IMR-90 (cell line): ENCODE measurements at regions not wholly inside any gene's neighbourhood (a gene's known extent, or its start where the extent isn't known, plus 50 kb on each side); places are given as distances from the start of the nearest gene placed in this dataset.

ENCODE experiments used
- ATAC-seq: fragments of 200-7000 bp; cut with Tn5 transposase; 2 replicates; pipeline ENCODE4 v1.9.1; 2020; ENCODE audit warnings: low read depth, mild to moderate bottlenecking, moderate library complexity
- BruUV-seq: library from RNA; stranded (reverse); fragments of 400-500 nt; replicated peaks from 2 replicates; lab custom pipeline; 2021; lab: Mats Ljungman, UMichigan
- CTCF ChIA-PET: fragments of 300-600 bp; formaldehyde crosslinking; extraction: SDS; loops from one replicate; lab custom pipeline; 2021; ENCODE audit warnings: antibody characterized with exemption; lab: Yijun Ruan, JAX
- POLR2A ChIA-PET: fragments of 300-600 bp; sonication (Branson Sonifier 250); formaldehyde crosslinking; loops from one replicate; lab custom pipeline; 2022; ENCODE audit warnings: antibody characterized with exemption; ENCODE audit not compliant: unreplicated experiment; lab: Charles Lee
- DNase-seq: peaks from one replicate; pipeline ENCODE4 v3.0.0; 2013
- H2AFZ ChIP-seq: replicated peaks from 2 replicates; pipeline ENCODE3; 2013; ENCODE audit warnings: low read length, mild to moderate bottlenecking; ENCODE audit not compliant: poor library complexity
- H2AK5ac ChIP-seq: 2 replicates; pipeline ENCODE4 v1.6.1; 2013; ENCODE audit warnings: low read depth, low read length, inconsistent platforms
- H2AK9ac ChIP-seq: replicated peaks from 2 replicates; pipeline ENCODE3; 2013; ENCODE audit warnings: mild to moderate bottlenecking, low read depth, low read length, moderate library complexity; ENCODE audit not compliant: poor library complexity
- H2BK120ac ChIP-seq: 2 replicates; pipeline ENCODE4 v1.6.1; 2013; ENCODE audit warnings: low read depth, low read length, inconsistent platforms
- H2BK15ac ChIP-seq: 3 replicates; pipeline ENCODE4 v1.6.1; 2013; ENCODE audit warnings: low read depth, low read length, inconsistent platforms
- H2BK20ac ChIP-seq: 2 replicates; pipeline ENCODE4 v1.6.1; 2013; ENCODE audit warnings: low read depth, mild to moderate bottlenecking, inconsistent platforms, low read length, moderate library complexity
- H2BK5ac ChIP-seq: 2 replicates; pipeline ENCODE4 v1.6.1; 2013; ENCODE audit warnings: mild to moderate bottlenecking, low read depth, low read length, inconsistent platforms; ENCODE audit not compliant: poor library complexity, severe bottlenecking
- H3K14ac ChIP-seq: replicated peaks from 2 replicates; pipeline ENCODE4 v1.6.1; 2013; ENCODE audit warnings: low read depth, low read length, inconsistent platforms
- H3K18ac ChIP-seq: 2 replicates; pipeline ENCODE4 v1.6.1; 2013; ENCODE audit warnings: low read depth, low read length, control low read depth
- H3K23ac ChIP-seq: 2 replicates; pipeline ENCODE4 v1.6.1; 2013; ENCODE audit warnings: low read depth, low read length, inconsistent platforms
- H3K27ac ChIP-seq: 2 replicates; pipeline ENCODE4 v1.5.1; 2013; ENCODE audit warnings: mild to moderate bottlenecking, control low read depth, low read length; ENCODE audit not compliant: insufficient read depth
- H3K27me3 ChIP-seq: 2 replicates; pipeline ENCODE4 v1.6.1; 2013; ENCODE audit warnings: low read length; ENCODE audit not compliant: control insufficient read depth, insufficient read depth
- H3K36me3 ChIP-seq: 2 replicates; pipeline ENCODE4 v1.6.1; 2013; ENCODE audit warnings: low read length, mixed read lengths; ENCODE audit not compliant: control insufficient read depth, insufficient read depth
- H3K4ac ChIP-seq: 2 replicates; pipeline ENCODE4 v1.6.1; 2013; ENCODE audit warnings: low read depth, low read length, inconsistent platforms
- H3K4me1 ChIP-seq: 2 replicates; pipeline ENCODE4 v1.6.1; 2013; ENCODE audit warnings: low read length, mixed read lengths; ENCODE audit not compliant: control insufficient read depth, insufficient read depth
- H3K4me2 ChIP-seq: 2 replicates; pipeline ENCODE4 v1.6.1; 2013; ENCODE audit warnings: low read depth, mild to moderate bottlenecking, control low read depth, low read length, moderate library complexity
- H3K4me3 ChIP-seq: 2 replicates; pipeline ENCODE4 v1.5.1; 2013; ENCODE audit warnings: low read depth, mild to moderate bottlenecking, control low read depth, low read length, moderate library complexity; ENCODE audit not compliant: insufficient read depth
- H3K56ac ChIP-seq: 2 replicates; pipeline ENCODE4 v1.6.1; 2013; ENCODE audit warnings: low read length, inconsistent platforms; ENCODE audit not compliant: insufficient read depth; ENCODE audit errors: extremely low read depth
- H3K79me1 ChIP-seq, 2 experiments: 2 replicates each; pipeline ENCODE4 v1.6.1; 2013; ENCODE audit warnings: low read length in 2 of 2, inconsistent platforms in 1 of 2, low read depth in 1 of 2
- H3K9ac ChIP-seq: 2 replicates; pipeline ENCODE4 v1.6.1; 2013; ENCODE audit warnings: low read depth, low read length, control low read depth
- H3K9me1 ChIP-seq: 2 replicates; pipeline ENCODE4 v1.6.1; 2013; ENCODE audit warnings: low read length, inconsistent platforms; ENCODE audit not compliant: insufficient read depth
- H3K9me3 ChIP-seq: 2 replicates; pipeline ENCODE4 v1.6.1; 2013; ENCODE audit warnings: low read length; ENCODE audit not compliant: control insufficient read depth, insufficient read depth
- H4K20me1 ChIP-seq: 2 replicates; pipeline ENCODE4 v1.6.1; 2013; ENCODE audit warnings: low read length, inconsistent platforms; ENCODE audit not compliant: insufficient read depth
- H4K5ac ChIP-seq: 2 replicates; pipeline ENCODE4 v1.6.1; 2013; ENCODE audit warnings: mild to moderate bottlenecking, low read depth, low read length, control low read depth
- H4K8ac ChIP-seq, 2 experiments: 2 replicates each; pipeline ENCODE4 v1.6.1; 2013; ENCODE audit warnings: low read depth in 2 of 2, low read length in 2 of 2, control low read depth in 1 of 2, inconsistent platforms in 1 of 2
- H4K91ac ChIP-seq: 2 replicates; pipeline ENCODE4 v1.6.1; 2013; ENCODE audit warnings: low read depth, low read length, inconsistent platforms; ENCODE audit not compliant: insufficient read depth
- BHLHE40 ChIP-seq: fragments of 150-350 bp; IDR thresholded peaks from 2 replicates; pipeline ENCODE4 v1.6.1; 2016; ENCODE audit warnings: mild to moderate bottlenecking, low read depth, low read length
- FOS ChIP-seq: fragments of 150-350 bp; IDR thresholded peaks from 2 replicates; pipeline ENCODE4 v1.6.1; 2016; ENCODE audit warnings: low read depth, low read length
- MAFK ChIP-seq: IDR thresholded peaks from 2 replicates; pipeline ENCODE4 v1.6.1; 2012; ENCODE audit warnings: low read depth, low read length, improper control_type of control experiment
- NFE2L2 ChIP-seq: fragments of 150-350 bp; IDR thresholded peaks from 2 replicates; pipeline ENCODE4 v1.6.1; 2016; ENCODE audit warnings: low read depth, mild to moderate bottlenecking, low read length
- RAD21 ChIP-seq: IDR thresholded peaks from 2 replicates; pipeline ENCODE4 v1.6.1; 2012; ENCODE audit warnings: low read length, improper control_type of control experiment
- RFX5 ChIP-seq: IDR thresholded peaks from 2 replicates; pipeline ENCODE4 v1.8.0; 2012; ENCODE audit warnings: low read depth, mild to moderate bottlenecking, low read length, moderate library complexity
- SMC3 ChIP-seq: fragments of 150-350 bp; IDR thresholded peaks from 2 replicates; pipeline ENCODE4 v1.6.1; 2016; ENCODE audit warnings: low read depth, mild to moderate bottlenecking, antibody characterized with exemption, low read length, moderate library complexity
- WGBS, 2 experiments: methylation state at CpG; one replicate each; pipeline versions ENCODE4 v1.1.5 to v1.1.7; 2013; ENCODE audit warnings: missing lambda C conversion rate in 2 of 2; ENCODE audit not compliant: insufficient read length in 1 of 2; ENCODE audit errors: extremely low coverage in 2 of 2; 5-methylcytosine and 5-hydroxymethylcytosine counted together
- dilution Hi-C: fragments of 300-500 bp; cut with HindIII; formaldehyde crosslinking; loops from one replicate; pipeline ENCODE4 v1.14.3; 2018; ENCODE audit warnings: low sequenced_read_pairs; ENCODE audit not compliant: unreplicated experiment
- in situ Hi-C: fragments of 300-500 bp; cut with MboI; formaldehyde crosslinking; loops from 3 replicates; pipeline ENCODE4 v1.14.3; 2019; ENCODE audit warnings: low sequenced_read_pairs, inconsistent platforms, mixed read lengths
- intact Hi-C: fragments of 100-400 bp; cut with micrococcal nuclease; formaldehyde crosslinking; loops from 2 replicates; pipeline ENCODE4 v1.10.0; 2022
- TF ChIP-seq, protein P1 (sequence below): fragments of 150-350 bp; IDR thresholded peaks from 2 replicates; pipeline ENCODE4 v1.6.1; 2016; ENCODE audit warnings: low read depth, mild to moderate bottlenecking, low read length, moderate library complexity, borderline replicate concordance

DNA sequence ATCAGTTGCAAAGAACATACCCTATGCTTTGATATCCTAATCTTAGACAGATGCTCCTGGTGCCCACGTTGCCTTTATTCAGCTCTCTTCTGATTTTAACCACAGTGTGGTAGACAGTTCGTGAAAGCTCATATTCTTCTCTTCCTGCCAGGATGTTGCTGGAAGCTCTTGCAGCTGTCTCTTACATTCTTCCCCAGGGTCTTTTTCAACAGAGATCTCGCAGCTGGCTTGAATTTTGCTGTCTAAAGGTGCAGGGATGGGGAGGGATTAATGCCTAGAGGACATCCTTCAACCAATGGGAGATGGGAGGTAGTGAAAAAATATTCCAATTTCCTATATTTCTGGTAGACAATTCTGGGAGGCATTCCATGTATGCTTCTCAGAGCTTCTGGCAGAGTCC, 150.0 kb upstream of the APP start:
- POLR2A ChIA-PET = no interaction called here
- CTCF ChIA-PET = no interaction called here
- Histone ChIP-seq H3K36me3 (no peaks in the 10 kb centered on the region), H3K79me1 (no peaks in the 10 kb centered on the region), H4K91ac (no peak overlapping the region), H3K9me1 (no peaks in the 10 kb centered on the region), H3K4me1 (no peaks in the 10 kb centered on the region), H3K14ac (no peak overlapping the region), H2AFZ (no peak overlapping the region), H3K4ac (no peak overlapping the region), H3K4me2 (no peak overlapping the region), H3K4me3 (no peak overlapping the region), H2BK120ac (no peak overlapping the region), H4K8ac (no peak overlapping the region), H3K23ac (no peak overlapping the region), H3K9ac (no peak overlapping the region), H3K27me3 (no peaks in the 10 kb centered on the region), H3K18ac (no peak overlapping the region), H2AK9ac (no peak overlapping the region), H2AK5ac (no peak overlapping the region), H4K20me1 (no peaks in the 10 kb centered on the region), H3K56ac (no peak overlapping the region), H2BK20ac (no peak overlapping the region), H4K5ac (no peak overlapping the region), H3K9me3 (no peaks in the 10 kb centered on the region), H3K27ac (no peak overlapping the region), H2BK15ac (no peak overlapping the region), H2BK5ac (no peak overlapping the region)
- BruUV-seq = no TSS peak
- WGBS, 2 experiments = no CpG with 5 or more reads among the region's 3 CpGs
- DNase-seq (no peak), ATAC-seq (no peak)
- in situ Hi-C loops (no loop called here), intact Hi-C loops (no loop called here), dilution Hi-C loops (no loop called here)
- TF ChIP-seq MAFK = no peak
- no peak for TF ChIP-seq SMC3
- TF ChIP-seq NFE2L2 = no peak
- no peak for TF ChIP-seq RAD21
- TF ChIP-seq, protein P1, sequence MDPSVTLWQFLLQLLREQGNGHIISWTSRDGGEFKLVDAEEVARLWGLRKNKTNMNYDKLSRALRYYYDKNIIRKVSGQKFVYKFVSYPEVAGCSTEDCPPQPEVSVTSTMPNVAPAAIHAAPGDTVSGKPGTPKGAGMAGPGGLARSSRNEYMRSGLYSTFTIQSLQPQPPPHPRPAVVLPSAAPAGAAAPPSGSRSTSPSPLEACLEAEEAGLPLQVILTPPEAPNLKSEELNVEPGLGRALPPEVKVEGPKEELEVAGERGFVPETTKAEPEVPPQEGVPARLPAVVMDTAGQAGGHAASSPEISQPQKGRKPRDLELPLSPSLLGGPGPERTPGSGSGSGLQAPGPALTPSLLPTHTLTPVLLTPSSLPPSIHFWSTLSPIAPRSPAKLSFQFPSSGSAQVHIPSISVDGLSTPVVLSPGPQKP = no peak
- TF ChIP-seq RFX5 = no peak
- no peak for TF ChIP-seq FOS
- no peak for TF ChIP-seq BHLHE40
